Astrocyte (in vitro differentiated cells and primary cell): ENCODE measurements at regions not wholly inside any gene's neighbourhood (a gene's known extent, or its start where the extent isn't known, plus 50 kb on each side); places are given as distances from the start of the nearest gene placed in this dataset.

Experiments
- CTCF ChIP-seq: IDR thresholded peaks from 2 replicates; pipeline ENCODE4 v1.5.1; 2011; ENCODE audit warnings: low read depth, mild to moderate bottlenecking, inconsistent platforms, low read length, moderate library complexity; ENCODE audit not compliant: insufficient read depth
- EZH2 ChIP-seq: IDR thresholded peaks from 2 replicates; pipeline ENCODE4 v1.6.1; 2012; ENCODE audit warnings: mild to moderate bottlenecking, low read length, inconsistent platforms; ENCODE audit not compliant: insufficient read depth

GRCh38 chr6:18720075-18720474 lies 332.9 kb downstream of the RNF144B start:
- TF ChIP-seq EZH2 (no peak), CTCF (no peak)
